ENCODE measurements at regions not wholly inside any gene's neighbourhood (a gene's known extent, or its start where the extent isn't known, plus 50 kb on each side); places are given as distances from the start of the nearest gene placed in this dataset.

- no TSS peak for BruUV-seq (replicated peaks)
- POLR2A ChIA-PET: no interaction called here
- intact Hi-C loops (cut with micrococcal nuclease; ENCODE audit: unreplicated experiment) (no loop called here), in situ Hi-C loops (cut with HindIII; ENCODE audit: extremely low pct_ligation_motif_present, low pct_unique_long_range_greater_than_20kb) (no loop called here)
- Histone ChIP-seq H3K79me2 (ENCODE audit: insufficient read depth, low read length) (no peaks in the 10 kb centered on the region), H3K27me3 (ENCODE audit: control insufficient read depth in 1 of 2, insufficient read depth in 2 of 2, low read length in 2 of 2) (no peaks in the 10 kb centered on the region), H4K20me1 (ENCODE audit: insufficient read depth, low read length) (no peaks in the 10 kb centered on the region), H3K36me3 (replicated peaks in 1 of 2; ENCODE audit: control insufficient read depth in 1 of 2, insufficient read depth in 2 of 2, low read length in 2 of 2) (no peaks in the 10 kb centered on the region), H3K4me1 (ENCODE audit: insufficient read depth, low read length) (no peaks in the 10 kb centered on the region), H3K27ac (ENCODE audit: extremely low read length, insufficient read depth, low read length) (no peak overlapping the region), H3K4me3 (replicated peaks in 1 of 3; ENCODE audit: insufficient read depth in 1 of 3, low read depth in 2 of 3, low read length in 3 of 3) (no peak overlapping the region), H3K4me2 (ENCODE audit: low read depth, low read length) (no peak overlapping the region), H3K9me3 (ENCODE audit: low read length) (peaks cover 16% of the 10 kb centered on the region), H2AFZ (ENCODE audit: low read length) (no peak overlapping the region), H3K9ac (ENCODE audit: insufficient read depth, low read depth, low read length) (no peak overlapping the region)
- CTCF ChIA-PET (ENCODE audit: low intra/inter-chr PET ratio, low total read pairs): no interaction called here
- ATAC-seq: no peak
- FAIRE-seq: no peak
- WGBS (ENCODE audit: low lambda C conversion rate): 13% methylated on average over 6 of the region's 6 CpGs
- no peak for DNase-seq (ENCODE audit: low spot score)
- no peak for TF ChIP-seq HOXA7 (CRISPR knock-in tag; IDR thresholded peaks at IDR 0.05)
- TF ChIP-seq NFATC3 (CRISPR knock-in tag; IDR thresholded peaks at IDR 0.05): no peak
- TF ChIP-seq MLX (CRISPR knock-in tag; IDR thresholded peaks at IDR 0.05): no peak
- TF ChIP-seq ZNF18 (CRISPR knock-in tag; IDR thresholded peaks at IDR 0.05; ENCODE audit: insufficient replicate concordance): no peak
- TF ChIP-seq TGIF2 (CRISPR knock-in tag; IDR thresholded peaks at IDR 0.05): no peak
- TF ChIP-seq ZFP36L2 (CRISPR knock-in tag; IDR thresholded peaks at IDR 0.05): no peak
- TF ChIP-seq ZNF704 (CRISPR knock-in tag; IDR thresholded peaks at IDR 0.05; ENCODE audit: borderline replicate concordance): no peak
- no peak for TF ChIP-seq ZSCAN9 (CRISPR knock-in tag; IDR thresholded peaks at IDR 0.05; ENCODE audit: borderline replicate concordance)
- TF ChIP-seq ZNF703 (CRISPR knock-in tag; IDR thresholded peaks at IDR 0.05; ENCODE audit: borderline replicate concordance): no peak
- no peak for TF ChIP-seq DPF2 (CRISPR knock-in tag; IDR thresholded peaks at IDR 0.05; ENCODE audit: borderline replicate concordance, low read depth)
- TF ChIP-seq SMYD3 (CRISPR knock-in tag; IDR thresholded peaks at IDR 0.05): no peak
- no peak for TF ChIP-seq HHEX (CRISPR knock-in tag; IDR thresholded peaks at IDR 0.05)
- TF ChIP-seq HNRNPH1 (optimal IDR thresholded peaks at IDR 0.05; ENCODE audit: low read depth, low read length): no peak
- TF ChIP-seq ZHX1 (CRISPR knock-in tag; IDR thresholded peaks at IDR 0.05; ENCODE audit: low read depth): no peak
- no peak for TF ChIP-seq SKI (IDR thresholded peaks at IDR 0.05; ENCODE audit: partially characterized antibody)
- TF ChIP-seq SATB2 (CRISPR knock-in tag; IDR thresholded peaks at IDR 0.05): no peak
- TF ChIP-seq ZNF296 (CRISPR knock-in tag; conservative IDR thresholded peaks at IDR 0.05): no peak
- no peak for TF ChIP-seq ZNF136 (CRISPR knock-in tag; IDR thresholded peaks at IDR 0.05; ENCODE audit: low read depth)
These were observed 560.0 kb downstream of the SNAPC1 start for GRCh38 chr14:62322216-62322615.

Data from HepG2 (cell line).